ENCODE measurements at regions not wholly inside any gene's neighbourhood (a gene's known extent, or its start where the extent isn't known, plus 50 kb on each side); places are given as distances from the start of the nearest gene placed in this dataset.

GRCh38 chr7:85567983-85568382, 381.1 kb upstream of the SEMA3D start:
- no peaks in the 10 kb centered on the region for H3K4me1 ChIP-seq (ENCODE audit: control insufficient read depth in 1 of 2, insufficient read depth in 2 of 2, low read length in 2 of 2)
- no peaks in the 10 kb centered on the region for H3K36me3 ChIP-seq (ENCODE audit: control insufficient read depth in 1 of 2, insufficient read depth in 2 of 2, low read length in 2 of 2)
- no peaks in the 10 kb centered on the region for H3K27me3 ChIP-seq (ENCODE audit: control insufficient read depth in 1 of 2, insufficient read depth in 2 of 2, low read length in 2 of 2)
- H3K9me3 ChIP-seq (ENCODE audit: control insufficient read depth in 1 of 2, low read length in 2 of 2) = no peaks in the 10 kb centered on the region
- H3K9ac ChIP-seq (ENCODE audit: low read depth in 1 of 2, low read length in 2 of 2) = no peak overlapping the region
- H3K27ac ChIP-seq (ENCODE audit: low read depth, low read length) = no peak overlapping the region
- H3K4me3 ChIP-seq (ENCODE audit: low read depth in 1 of 2, low read length in 2 of 2) = no peak overlapping the region

DNA sequence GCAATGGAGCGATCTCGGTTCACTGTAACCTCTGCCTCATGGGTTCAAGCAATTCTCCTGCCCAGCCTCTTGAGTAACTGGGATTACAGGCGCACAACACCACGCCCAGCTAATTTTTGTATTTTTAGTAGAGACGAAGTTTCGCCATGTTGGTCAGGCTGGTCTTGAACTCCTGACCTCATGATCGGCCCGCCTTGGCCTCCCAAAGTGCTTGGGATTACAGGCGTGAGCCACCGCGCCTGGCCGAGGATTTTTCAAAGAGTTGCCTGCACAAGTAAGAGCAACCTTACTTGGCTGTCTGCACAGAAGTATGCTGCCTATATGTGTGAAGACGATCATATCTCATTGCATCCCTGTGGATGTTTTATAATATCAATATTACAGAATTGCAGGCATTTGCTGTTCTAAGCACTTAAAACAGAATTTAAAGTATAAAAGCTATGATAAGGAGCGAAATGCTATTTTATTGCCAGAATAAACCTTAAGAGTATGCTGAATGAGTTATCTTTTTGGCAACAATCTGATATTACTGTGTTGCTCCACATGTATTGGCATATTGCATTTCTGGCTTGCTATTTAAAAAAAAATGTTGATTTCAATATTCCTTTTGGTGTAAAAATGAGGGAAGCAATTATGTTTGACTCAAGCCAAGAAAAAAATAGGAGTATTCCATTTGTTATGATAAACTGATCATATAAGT, 379.4 kb upstream of the SEMA3D start:
- Histone ChIP-seq H3K36me3 (ENCODE audit: control insufficient read depth in 1 of 2, insufficient read depth in 2 of 2, low read length in 2 of 2) (no peaks in the 10 kb centered on the region), H3K4me3 (ENCODE audit: low read depth in 1 of 2, low read length in 2 of 2) (no peak overlapping the region), H3K9me3 (ENCODE audit: control insufficient read depth in 1 of 2, low read length in 2 of 2) (no peaks in the 10 kb centered on the region), H3K4me1 (ENCODE audit: control insufficient read depth in 1 of 2, insufficient read depth in 2 of 2, low read length in 2 of 2) (no peaks in the 10 kb centered on the region), H3K27me3 (ENCODE audit: control insufficient read depth in 1 of 2, insufficient read depth in 2 of 2, low read length in 2 of 2) (no peaks in the 10 kb centered on the region), H3K9ac (ENCODE audit: low read depth in 1 of 2, low read length in 2 of 2) (no peak overlapping the region), H3K27ac (ENCODE audit: low read depth, low read length) (no peak overlapping the region)

- H3K36me3 ChIP-seq (ENCODE audit: control insufficient read depth in 1 of 2, insufficient read depth in 2 of 2, low read length in 2 of 2) = no peaks in the 10 kb centered on the region
Measured at GRCh38 chr7:85565276-85565675, 378.4 kb upstream of the SEMA3D start.

GRCh38 chr7:85564861-85565260, 378.0 kb upstream of the SEMA3D start:
- no peak overlapping the region for H3K4me3 ChIP-seq (ENCODE audit: low read depth in 1 of 2, low read length in 2 of 2)
- no peaks in the 10 kb centered on the region for H3K36me3 ChIP-seq (ENCODE audit: control insufficient read depth in 1 of 2, insufficient read depth in 2 of 2, low read length in 2 of 2)
- H3K9ac ChIP-seq (ENCODE audit: low read depth in 1 of 2, low read length in 2 of 2) = no peak overlapping the region
- no peaks in the 10 kb centered on the region for H3K9me3 ChIP-seq (ENCODE audit: control insufficient read depth in 1 of 2, low read length in 2 of 2)
- H3K27ac ChIP-seq (ENCODE audit: low read depth, low read length) = no peak overlapping the region
- H3K4me1 ChIP-seq (ENCODE audit: control insufficient read depth in 1 of 2, insufficient read depth in 2 of 2, low read length in 2 of 2) = no peaks in the 10 kb centered on the region
- H3K27me3 ChIP-seq (ENCODE audit: control insufficient read depth in 1 of 2, insufficient read depth in 2 of 2, low read length in 2 of 2) = no peaks in the 10 kb centered on the region

More at GRCh38 chr7:85565276-85565675, 378.4 kb upstream of the SEMA3D start:
- Histone ChIP-seq H3K9ac (ENCODE audit: low read depth in 1 of 2, low read length in 2 of 2) (no peak overlapping the region), H3K9me3 (ENCODE audit: control insufficient read depth in 1 of 2, low read length in 2 of 2) (no peaks in the 10 kb centered on the region), H3K4me3 (ENCODE audit: low read depth in 1 of 2, low read length in 2 of 2) (no peak overlapping the region), H3K4me1 (ENCODE audit: control insufficient read depth in 1 of 2, insufficient read depth in 2 of 2, low read length in 2 of 2) (no peaks in the 10 kb centered on the region), H3K27ac (ENCODE audit: low read depth, low read length) (no peak overlapping the region), H3K27me3 (ENCODE audit: control insufficient read depth in 1 of 2, insufficient read depth in 2 of 2, low read length in 2 of 2) (no peaks in the 10 kb centered on the region)

DNA sequence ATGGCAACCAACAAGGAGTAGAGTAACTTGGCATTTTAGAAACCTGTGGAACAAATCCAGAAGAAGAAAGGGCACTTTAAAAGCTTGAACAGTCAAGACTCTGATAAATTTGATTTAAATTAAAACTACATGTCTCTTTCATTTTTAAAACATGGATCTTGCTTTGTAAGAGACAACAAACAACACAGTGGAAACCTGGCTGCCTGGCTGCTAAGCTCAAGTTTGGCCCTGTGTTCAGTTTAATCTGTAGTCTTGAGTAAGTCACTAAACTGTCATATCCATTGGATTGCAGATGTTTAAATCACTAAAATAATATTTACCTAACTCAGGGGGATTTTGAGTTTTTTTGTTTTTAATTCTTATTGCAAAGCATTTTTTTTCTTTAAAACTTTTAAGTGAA, 374.9 kb upstream of the SEMA3D start:
- Histone ChIP-seq H3K27ac (ENCODE audit: low read depth, low read length) (no peak overlapping the region), H3K9ac (ENCODE audit: low read depth in 1 of 2, low read length in 2 of 2) (no peak overlapping the region), H3K36me3 (ENCODE audit: control insufficient read depth in 1 of 2, insufficient read depth in 2 of 2, low read length in 2 of 2) (no peaks in the 10 kb centered on the region), H3K4me3 (ENCODE audit: low read depth in 1 of 2, low read length in 2 of 2) (no peak overlapping the region), H3K27me3 (ENCODE audit: control insufficient read depth in 1 of 2, insufficient read depth in 2 of 2, low read length in 2 of 2) (no peaks in the 10 kb centered on the region), H3K4me1 (ENCODE audit: control insufficient read depth in 1 of 2, insufficient read depth in 2 of 2, low read length in 2 of 2) (no peaks in the 10 kb centered on the region), H3K9me3 (ENCODE audit: control insufficient read depth in 1 of 2, low read length in 2 of 2) (no peaks in the 10 kb centered on the region)

DNA sequence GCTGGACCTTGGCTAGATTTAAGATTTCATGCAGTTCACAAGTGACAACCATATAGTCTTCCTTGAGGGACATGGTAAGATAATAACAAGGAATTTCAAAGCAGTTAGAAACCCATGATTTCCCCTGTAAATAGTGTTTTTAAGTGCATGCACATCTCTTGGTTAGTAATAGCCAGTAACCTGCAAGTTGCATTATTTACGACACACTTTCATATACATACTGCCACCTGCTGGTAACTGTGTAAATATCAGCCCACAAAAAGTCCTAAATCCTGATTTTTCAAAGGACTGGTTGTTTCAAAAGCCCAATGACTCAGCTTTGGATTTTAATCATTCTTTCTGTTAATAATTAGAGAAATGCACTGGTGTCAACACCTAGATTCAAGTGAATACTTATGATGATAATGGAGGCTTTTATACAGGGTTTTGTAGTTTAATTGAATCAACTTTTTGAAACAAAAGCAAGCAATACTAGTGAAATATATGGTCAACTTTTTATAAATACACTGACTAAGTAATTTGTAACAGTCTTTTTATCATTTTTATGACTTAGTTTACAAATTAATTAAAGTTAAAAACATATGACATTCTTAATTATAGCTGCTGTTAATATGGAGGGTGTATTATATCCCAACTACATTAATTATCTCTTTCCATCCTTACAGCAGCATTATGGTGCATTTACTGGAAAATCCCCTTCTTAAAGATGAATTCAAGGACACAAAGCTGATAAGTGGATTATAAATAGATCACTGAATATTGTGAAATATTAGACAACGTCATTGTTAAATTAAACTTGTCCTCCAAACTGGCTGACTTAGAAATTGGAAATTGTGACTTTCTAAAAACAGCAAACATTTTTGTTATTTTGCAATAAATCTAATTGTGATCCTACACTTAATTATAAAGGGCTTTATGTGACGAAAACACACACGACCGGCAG, 367.7 kb upstream of the SEMA3D start:
- Histone ChIP-seq H3K36me3 (ENCODE audit: control insufficient read depth in 1 of 2, insufficient read depth in 2 of 2, low read length in 2 of 2) (no peaks in the 10 kb centered on the region), H3K4me1 (ENCODE audit: control insufficient read depth in 1 of 2, insufficient read depth in 2 of 2, low read length in 2 of 2) (peaks cover 0 to 5% of the 10 kb centered on the region in 2 donors), H3K27ac (ENCODE audit: low read depth, low read length) (no peak overlapping the region), H3K4me3 (ENCODE audit: low read depth in 1 of 2, low read length in 2 of 2) (no peak overlapping the region), H3K27me3 (ENCODE audit: control insufficient read depth in 1 of 2, insufficient read depth in 2 of 2, low read length in 2 of 2) (no peaks in the 10 kb centered on the region), H3K9ac (ENCODE audit: low read depth in 1 of 2, low read length in 2 of 2) (no peak overlapping the region), H3K9me3 (ENCODE audit: control insufficient read depth in 1 of 2, low read length in 2 of 2) (no peaks in the 10 kb centered on the region)

DNA sequence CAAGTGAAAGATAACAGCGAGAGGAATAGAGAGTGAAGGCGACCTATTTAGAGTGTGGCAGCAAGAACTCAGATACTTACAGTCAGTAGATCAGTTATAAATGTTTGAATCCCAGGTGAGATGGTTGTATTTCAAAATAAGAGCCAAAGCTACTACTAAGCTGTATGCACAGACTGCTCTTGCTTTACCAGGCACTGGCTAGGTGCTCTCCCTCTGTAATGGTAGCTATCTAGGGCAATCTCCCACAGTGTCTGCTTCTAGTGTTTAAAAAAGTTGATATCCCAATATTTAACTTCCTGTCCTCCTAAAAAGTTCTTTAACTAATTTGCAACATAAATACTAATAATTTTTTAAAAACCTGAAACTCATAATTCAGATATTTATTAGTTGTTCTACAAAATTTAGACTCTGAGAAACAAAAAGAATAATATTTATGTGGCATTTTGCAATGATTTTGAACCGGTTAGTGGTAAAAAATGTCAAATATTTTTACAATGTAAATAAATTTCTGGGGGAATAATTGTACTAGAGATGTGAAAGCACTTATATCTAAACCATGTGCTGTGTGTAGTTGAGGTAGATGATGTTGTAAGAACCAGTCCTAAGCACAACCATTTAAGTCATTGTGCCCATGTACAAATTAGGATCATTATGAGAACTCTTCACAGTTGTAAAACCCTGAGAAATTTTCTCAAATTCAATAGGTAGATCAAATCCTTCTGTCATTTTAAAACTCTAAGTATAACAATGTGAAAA, 349.3 kb upstream of the SEMA3D start:
- Histone ChIP-seq H3K4me1 (ENCODE audit: control insufficient read depth in 1 of 2, insufficient read depth in 2 of 2, low read length in 2 of 2) (no peaks in the 10 kb centered on the region), H3K27ac (ENCODE audit: low read depth, low read length) (no peak overlapping the region), H3K9me3 (ENCODE audit: control insufficient read depth in 1 of 2, low read length in 2 of 2) (no peaks in the 10 kb centered on the region)

DNA sequence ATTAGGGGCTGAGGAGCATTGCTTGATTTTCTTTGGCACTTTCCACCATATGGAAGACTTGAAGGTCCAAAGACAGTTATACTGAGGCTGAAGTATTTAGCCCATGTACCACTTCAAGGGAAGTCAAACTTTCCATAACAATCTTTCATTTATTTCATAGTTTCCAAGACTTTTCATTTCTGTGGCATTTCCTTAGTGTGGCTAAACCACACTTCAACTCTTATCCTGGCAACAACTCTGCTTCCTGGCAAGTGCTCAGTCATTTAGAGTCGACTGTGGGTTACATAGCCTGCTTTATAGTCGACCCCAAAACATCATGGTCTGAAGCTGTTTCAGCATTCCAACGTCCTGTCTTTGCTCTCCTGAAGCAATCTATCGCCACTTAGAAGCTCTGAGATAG, 343.0 kb upstream of the SEMA3D start:
- Histone ChIP-seq H3K4me3 (ENCODE audit: low read depth in 1 of 2, low read length in 2 of 2) (no peak overlapping the region), H3K36me3 (ENCODE audit: control insufficient read depth in 1 of 2, insufficient read depth in 2 of 2, low read length in 2 of 2) (no peaks in the 10 kb centered on the region), H3K9me3 (ENCODE audit: control insufficient read depth in 1 of 2, low read length in 2 of 2) (no peaks in the 10 kb centered on the region), H3K4me1 (ENCODE audit: control insufficient read depth in 1 of 2, insufficient read depth in 2 of 2, low read length in 2 of 2) (peaks cover 0 to 19% of the 10 kb centered on the region in 2 donors), H3K9ac (ENCODE audit: low read depth in 1 of 2, low read length in 2 of 2) (no peak overlapping the region), H3K27ac (ENCODE audit: low read depth, low read length) (no peak overlapping the region), H3K27me3 (ENCODE audit: control insufficient read depth in 1 of 2, insufficient read depth in 2 of 2, low read length in 2 of 2) (no peaks in the 10 kb centered on the region)

More for the DNA sequence above, 349.3 kb upstream of the SEMA3D start:
- no peak overlapping the region for H3K9ac ChIP-seq (ENCODE audit: low read depth in 1 of 2, low read length in 2 of 2)
- H3K4me3 ChIP-seq (ENCODE audit: low read depth in 1 of 2, low read length in 2 of 2) = no peak overlapping the region
- no peaks in the 10 kb centered on the region for H3K36me3 ChIP-seq (ENCODE audit: control insufficient read depth in 1 of 2, insufficient read depth in 2 of 2, low read length in 2 of 2)
- H3K27me3 ChIP-seq (ENCODE audit: control insufficient read depth in 1 of 2, insufficient read depth in 2 of 2, low read length in 2 of 2) = no peaks in the 10 kb centered on the region

DNA sequence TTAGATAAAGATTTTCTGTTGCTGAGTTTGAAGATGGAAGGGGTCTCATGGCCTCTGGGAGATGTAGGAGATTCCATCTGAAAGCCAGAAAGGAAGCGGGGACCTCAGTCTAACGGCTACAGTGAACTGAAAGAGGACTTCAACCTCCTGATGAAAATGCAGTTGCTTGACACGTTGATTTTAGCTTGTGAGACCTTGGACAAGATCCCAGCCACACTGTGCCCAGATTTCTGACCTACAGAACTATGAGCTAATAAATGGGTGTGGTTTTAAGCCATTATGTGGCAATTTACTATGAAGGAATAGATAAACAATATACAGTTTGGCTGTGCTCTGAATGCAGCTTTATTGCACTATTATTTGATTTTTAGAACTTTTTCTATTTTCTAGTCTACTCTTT, 342.3 kb upstream of the SEMA3D start:
- Histone ChIP-seq H3K27me3 (ENCODE audit: control insufficient read depth in 1 of 2, insufficient read depth in 2 of 2, low read length in 2 of 2) (no peaks in the 10 kb centered on the region), H3K9ac (ENCODE audit: low read depth in 1 of 2, low read length in 2 of 2) (no peak overlapping the region), H3K4me3 (ENCODE audit: low read depth in 1 of 2, low read length in 2 of 2) (no peak overlapping the region), H3K9me3 (ENCODE audit: control insufficient read depth in 1 of 2, low read length in 2 of 2) (no peaks in the 10 kb centered on the region), H3K36me3 (ENCODE audit: control insufficient read depth in 1 of 2, insufficient read depth in 2 of 2, low read length in 2 of 2) (no peaks in the 10 kb centered on the region), H3K27ac (ENCODE audit: low read depth, low read length) (no peak overlapping the region), H3K4me1 (ENCODE audit: control insufficient read depth in 1 of 2, insufficient read depth in 2 of 2, low read length in 2 of 2) (peaks cover 0 to 19% of the 10 kb centered on the region in 2 donors)

- Histone ChIP-seq H3K27ac (ENCODE audit: low read depth, low read length) (no peak overlapping the region), H3K4me3 (ENCODE audit: low read depth in 1 of 2, low read length in 2 of 2) (no peak overlapping the region), H3K36me3 (ENCODE audit: control insufficient read depth in 1 of 2, insufficient read depth in 2 of 2, low read length in 2 of 2) (no peaks in the 10 kb centered on the region), H3K27me3 (ENCODE audit: control insufficient read depth in 1 of 2, insufficient read depth in 2 of 2, low read length in 2 of 2) (no peaks in the 10 kb centered on the region), H3K4me1 (ENCODE audit: control insufficient read depth in 1 of 2, insufficient read depth in 2 of 2, low read length in 2 of 2) (peaks cover 0 to 19% of the 10 kb centered on the region in 2 donors), H3K9ac (ENCODE audit: low read depth in 1 of 2, low read length in 2 of 2) (no peak overlapping the region), H3K9me3 (ENCODE audit: control insufficient read depth in 1 of 2, low read length in 2 of 2) (no peaks in the 10 kb centered on the region)
Measured at GRCh38 chr7:85528581-85528980, 341.7 kb upstream of the SEMA3D start.

All from duodenal mucosa (tissue), 2 donors.